Colon (tissue), 2 donors: ENCODE measurements at regions not wholly inside any gene's neighbourhood (a gene's known extent, or its start where the extent isn't known, plus 50 kb on each side); places are given as distances from the start of the nearest gene placed in this dataset.
"Not testable (repeated sequence)": the region's sequence is repeated elsewhere in the genome, so short reads cannot be mapped to it uniquely, and the experiment has no call there.

Source experiments
- FAIRE-seq: peaks from 2 replicates; lab custom pipeline; 2012; peaks lifted over from hg19 to GRCh38; lab: Jason Lieb, UNC
- donor health status: control.
- donor health status: control.

- FAIRE-seq: no peak
Measured at GRCh38 chr16:5971924-5972323, 874.3 kb upstream of the EEF2KMT start.

GRCh38 chr16:5971106-5971505 lies 873.5 kb upstream of the EEF2KMT start:
- FAIRE-seq: no peak

GRCh38 chr16:5966004-5966403 lies 868.4 kb upstream of the EEF2KMT start:
- no peak for FAIRE-seq

GRCh38 chr16:5965321-5965720 lies 867.7 kb upstream of the EEF2KMT start:
- no peak for FAIRE-seq

- FAIRE-seq: no peak
Measured at GRCh38 chr16:5951486-5951885, 853.9 kb upstream of the EEF2KMT start.

GRCh38 chr16:5944971-5945370 lies 847.4 kb upstream of the EEF2KMT start:
- no peak for FAIRE-seq

- no peak for FAIRE-seq
Measured at GRCh38 chr16:5938607-5939006, 841.0 kb upstream of the EEF2KMT start.

- no peak for FAIRE-seq
Measured at GRCh38 chr16:5932906-5933305, 835.3 kb upstream of the EEF2KMT start.

- FAIRE-seq: no peak
Measured at GRCh38 chr16:5928476-5929065, 831.0 kb upstream of the EEF2KMT start.

- no peak for FAIRE-seq
Measured at GRCh38 chr16:5925850-5926249, 828.3 kb upstream of the EEF2KMT start.

GRCh38 chr16:5922686-5923085 lies 825.1 kb upstream of the EEF2KMT start:
- FAIRE-seq: no peak

- FAIRE-seq: no peak
Measured at GRCh38 chr16:5918567-5919130, 821.1 kb upstream of the EEF2KMT start.

GRCh38 chr16:5917436-5918195 lies 820.0 kb upstream of the EEF2KMT start:
- no peak for FAIRE-seq

- no peak for FAIRE-seq
Measured at GRCh38 chr16:5916711-5917191, 819.2 kb upstream of the EEF2KMT start.

- no peak for FAIRE-seq
Measured at GRCh38 chr16:5911241-5911640, 813.6 kb upstream of the EEF2KMT start.

GRCh38 chr16:5909556-5909955 lies 812.0 kb upstream of the EEF2KMT start:
- not testable (repeated sequence) for FAIRE-seq

GRCh38 chr16:5907544-5907943 lies 809.9 kb upstream of the EEF2KMT start:
- FAIRE-seq: no peak

GRCh38 chr16:5906351-5906750 lies 808.8 kb upstream of the EEF2KMT start:
- no peak for FAIRE-seq

GRCh38 chr16:5905935-5906334 lies 808.3 kb upstream of the EEF2KMT start:
- FAIRE-seq: no peak

GRCh38 chr16:5903832-5904231 lies 806.2 kb upstream of the EEF2KMT start:
- no peak for FAIRE-seq

- FAIRE-seq: no peak
Measured at GRCh38 chr16:5903153-5903552, 805.6 kb upstream of the EEF2KMT start.

- no peak for FAIRE-seq
Measured at GRCh38 chr16:5900046-5900445, 802.5 kb upstream of the EEF2KMT start.

- FAIRE-seq: no peak
Measured at GRCh38 chr16:5895976-5896375, 798.4 kb upstream of the EEF2KMT start.

GRCh38 chr16:5895137-5895536 lies 797.5 kb upstream of the EEF2KMT start:
- no peak for FAIRE-seq
